A549 (cell line): ENCODE measurements at regions not wholly inside any gene's neighbourhood (a gene's known extent, or its start where the extent isn't known, plus 50 kb on each side); places are given as distances from the start of the nearest gene placed in this dataset.

ENCODE experiments used
- ATAC-seq, 2 experiments: fragments of 200-7000 bp in 1 of 2; fragments of >200 bp in 1 of 2; cut with Nextera tagmentation in 1 of 2; cut with Tn5 transposase in 1 of 2; 3 replicates each; pipeline versions ENCODE4 v1.8.0 to v1.9.1; 2018 to 2020; ENCODE audit warnings: mild to moderate bottlenecking in 1 of 2, moderate library complexity in 1 of 2
- CTCF ChIA-PET: fragments of 300-600 bp; sonication (Branson Sonifier 250); formaldehyde crosslinking; extraction: SDS; loops from one replicate; lab custom pipeline; 2021; ENCODE audit warnings: antibody characterized with exemption, inconsistent platforms; lab: Yijun Ruan, JAX
- POLR2A ChIA-PET: fragments of 350-600 bp; formaldehyde crosslinking; extraction: SDS; loops from one replicate; lab custom pipeline; 2021; ENCODE audit warnings: antibody characterized with exemption, inconsistent platforms; lab: Yijun Ruan, JAX
- DNase-seq, 2 experiments: peaks; one replicate each; pipeline versions ENCODE4 v3.0.0 to v3.0.0-alpha.2; 2011 to 2016; ENCODE audit warnings: low read depth in 1 of 2, low spot score in 1 of 2
- FAIRE-seq: peaks from 2 replicates; lab custom pipeline; 2011; peaks lifted over from hg19 to GRCh38; lab: Jason Lieb, UNC
- H3K27ac ChIP-seq, 2 experiments: fragments of >200 bp; sonication (Bioruptor Twin); formaldehyde crosslinking; 3 replicates each; pipeline ENCODE4 v1.5.1; 2016 to 2017
- H3K4me1 ChIP-seq: fragments of >200 bp; sonication (Bioruptor Twin); formaldehyde crosslinking; 3 replicates; pipeline ENCODE4 v1.6.1; 2016
- H3K4me2 ChIP-seq: fragments of >200 bp; sonication (Bioruptor Twin); formaldehyde crosslinking; 3 replicates; pipeline ENCODE4 v1.6.1; 2016
- H3K4me3 ChIP-seq: fragments of >200 bp; sonication (Bioruptor Twin); formaldehyde crosslinking; 3 replicates; pipeline ENCODE4 v1.5.1; 2016
- H3K9me3 ChIP-seq: fragments of >200 bp; sonication (Bioruptor Twin); formaldehyde crosslinking; 3 replicates; pipeline ENCODE4 v1.6.1; 2016
- CHD4 ChIP-seq: fragments of 200-600 bp; sonication (generic); IDR thresholded peaks from 2 replicates; pipeline ENCODE4 v1.6.1; 2016; ENCODE audit warnings: antibody characterized with exemption, mild to moderate bottlenecking, borderline replicate concordance
- EHMT2 ChIP-seq: fragments of 200-600 bp; sonication (generic); IDR thresholded peaks from 2 replicates; pipeline ENCODE4 v1.6.1; 2016; ENCODE audit warnings: antibody characterized with exemption, low read depth, mild to moderate bottlenecking, moderate library complexity
- FOSL2 ChIP-seq, 2 experiments: fragments of 450-650 bp in 1 of 2; fragments of >200 bp in 1 of 2; sonication (Bioruptor Twin) in 1 of 2; formaldehyde crosslinking; IDR thresholded peaks; 2 replicates each; pipeline versions ENCODE4 v1.5.0 to v1.6.1; 2016 to 2020; ENCODE audit warnings: mild to moderate bottlenecking in 1 of 2, moderate library complexity in 1 of 2
- FOXS1 ChIP-seq: fragments of 250-450 bp; sonication (Bioruptor Pico); IDR thresholded peaks from 2 replicates; pipeline ENCODE4 v1.5.0; 2020; ENCODE audit warnings: mild to moderate bottlenecking, moderate library complexity
- GATA3 ChIP-seq: IDR thresholded peaks from 2 replicates; pipeline ENCODE4 v1.6.1; 2012; ENCODE audit warnings: borderline replicate concordance
- HES2 ChIP-seq: fragments of >200 bp; sonication (Bioruptor Twin); formaldehyde crosslinking; IDR thresholded peaks from 2 replicates; pipeline ENCODE4 v1.6.1; 2016
- HEYL ChIP-seq: fragments of 250-450 bp; sonication (Bioruptor Pico); IDR thresholded peaks from 2 replicates; pipeline ENCODE4 v1.8.0; 2021; ENCODE audit warnings: mild to moderate bottlenecking, moderate library complexity
- HOXA7 ChIP-seq: fragments of 250-450 bp; sonication (Bioruptor Pico); IDR thresholded peaks from 2 replicates; pipeline ENCODE4 v1.5.0; 2020; ENCODE audit warnings: mild to moderate bottlenecking, moderate library complexity
- JUN ChIP-seq, 2 experiments: fragments of >200 bp; sonication (Bioruptor Twin); formaldehyde crosslinking; IDR thresholded peaks; 2 replicates in 1 of 2; 3 replicates in 1 of 2; pipeline ENCODE4 v1.6.1; 2016 to 2017
- KDM1A ChIP-seq: fragments of 200-600 bp; sonication (generic); IDR thresholded peaks from 2 replicates; pipeline ENCODE4 v1.6.1; 2016; ENCODE audit warnings: low read depth, mild to moderate bottlenecking
- KDM5A ChIP-seq: fragments of 200-600 bp; sonication (generic); IDR thresholded peaks from 2 replicates; pipeline ENCODE4 v1.6.1; 2016; ENCODE audit warnings: antibody characterized with exemption, mild to moderate bottlenecking
- MAFK ChIP-seq: fragments of 450-650 bp; IDR thresholded peaks from 2 replicates; pipeline ENCODE4 v1.6.1; 2014; ENCODE audit not compliant: partially characterized antibody
- MAX ChIP-seq: IDR thresholded peaks from 2 replicates; pipeline ENCODE4 v1.6.1; 2012
- NFE2L2 ChIP-seq: fragments of 150-350 bp; conservative IDR thresholded peaks from 2 replicates; pipeline ENCODE4 v1.6.1; 2014; ENCODE audit warnings: low read length
- NR3C1 ChIP-seq: fragments of >200 bp; sonication (Bioruptor Twin); formaldehyde crosslinking; IDR thresholded peaks from 3 replicates; pipeline ENCODE4 v1.6.1; 2017
- POLR2A ChIP-seq: IDR thresholded peaks from 2 replicates; pipeline ENCODE4 v1.6.1; 2012; ENCODE audit warnings: mild to moderate bottlenecking, low read length
- POLR2AphosphoS2 ChIP-seq: conservative IDR thresholded peaks from 2 replicates; pipeline ENCODE4 v1.6.1; 2012; ENCODE audit warnings: low read length, improper control_type of control experiment, inconsistent platforms
- RAD21 ChIP-seq, 2 experiments: fragments of >200 bp in 1 of 2; sonication (Bioruptor Twin) in 1 of 2; formaldehyde crosslinking in 1 of 2; IDR thresholded peaks in 1 of 2; conservative IDR thresholded peaks in 1 of 2; 2 replicates in 1 of 2; 3 replicates in 1 of 2; pipeline ENCODE4 v1.6.1; 2012 to 2018; ENCODE audit warnings: inconsistent platforms in 1 of 2
- RNF2 ChIP-seq: fragments of 200-600 bp; sonication (generic); IDR thresholded peaks from 2 replicates; pipeline ENCODE4 v1.6.1; 2016; ENCODE audit warnings: low read depth, mild to moderate bottlenecking, antibody characterized with exemption, moderate library complexity, borderline replicate concordance
- TFCP2L1 ChIP-seq: fragments of 250-450 bp; sonication (Bioruptor Pico); IDR thresholded peaks from 2 replicates; pipeline ENCODE4 v1.5.0; 2021; ENCODE audit warnings: mild to moderate bottlenecking
- TP53 ChIP-seq: fragments of 250-450 bp; sonication (Bioruptor Pico); IDR thresholded peaks from 2 replicates; pipeline ENCODE4 v1.5.0; 2021; ENCODE audit warnings: mild to moderate bottlenecking, moderate library complexity
- ZNF302 ChIP-seq: fragments of 250-450 bp; sonication (Bioruptor Pico); IDR thresholded peaks from 2 replicates; pipeline ENCODE4 v1.9.0; 2021; ENCODE audit warnings: inconsistent platforms, mild to moderate bottlenecking, moderate library complexity
- ZSCAN20 ChIP-seq: fragments of 250-450 bp; sonication (Bioruptor Pico); IDR thresholded peaks from 2 replicates; pipeline ENCODE4 v1.8.0; 2022; ENCODE audit warnings: mild to moderate bottlenecking, moderate library complexity
- whole genome bisulfite sequencing: methylation state at CpG from one replicate; pipeline ENCODE4 v1.1.6; 2017; ENCODE audit errors: missing lambda C conversion rate; 5-methylcytosine and 5-hydroxymethylcytosine counted together
- TF ChIP-seq, protein P1 (sequence below): IDR thresholded peaks from 2 replicates; pipeline ENCODE4 v1.6.1; 2012; ENCODE audit warnings: low read depth, borderline replicate concordance

DNA sequence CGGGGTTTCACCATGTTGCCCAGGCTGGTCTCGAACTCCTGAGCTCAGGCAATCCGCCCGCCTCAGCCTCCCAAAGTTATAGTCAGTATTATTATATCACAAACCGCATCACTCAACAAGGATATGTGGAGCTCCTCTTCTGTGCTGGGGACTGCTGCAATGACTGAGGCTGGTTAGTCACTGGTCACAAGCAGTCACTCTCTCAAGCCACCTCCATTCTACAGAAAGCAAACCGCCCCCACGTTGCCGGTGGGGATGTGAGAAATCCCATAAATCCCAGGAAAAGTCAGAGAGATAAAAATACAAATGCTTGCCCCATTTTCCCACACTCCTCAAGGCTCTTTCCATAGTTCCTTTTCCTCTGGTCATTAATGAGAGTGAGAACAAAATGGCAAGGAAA, 155.7 kb downstream of the ADSS2 start:
- no peak overlapping the region for H3K4me3 ChIP-seq
- POLR2A ChIA-PET: no interaction called here
- H3K27ac ChIP-seq: peak overlapping the region in 1 of 2 experiments; percentile 13; a peak in 4 of 6 replicates
- no peaks in the 10 kb centered on the region for H3K9me3 ChIP-seq
- WGBS: 90% methylated on average over 8 of the region's 8 CpGs
- peaks cover 5% of the 10 kb centered on the region; the same call in 2 of the 3 replicates for H3K4me1 ChIP-seq
- DNase-seq: no peak
- FAIRE-seq: no peak
- TF ChIP-seq POLR2AphosphoS2 (no peak), NR3C1 (no peak), HES2 (no peak), TFCP2L1 (CRISPR knock-in tag) (no peak), ZSCAN20 (CRISPR knock-in tag) (no peak), GATA3 (no peak)
- TF ChIP-seq, all 56 proteins: peak for 0
- CTCF ChIA-PET: interaction anchor here (4.4 kb wide), 1 partner anchor 953 kb away, joined by 42 read pairs; no protein-coding TSS in a partner anchor
- H3K4me2 ChIP-seq: no peak overlapping the region
- no peak for ATAC-seq

- Histone ChIP-seq H3K4me2 (no peak overlapping the region), H3K9me3 (no peaks in the 10 kb centered on the region), H3K4me3 (no peak overlapping the region), H3K4me1 (peaks cover 5% of the 10 kb centered on the region; the same call in 2 of the 3 replicates), H3K27ac (peak overlapping the region; percentile 13 to 45; a peak in 4 of 6 replicates)
- CTCF ChIA-PET: interaction anchor here (4.4 kb wide), 1 partner anchor 953 kb away, joined by 42 read pairs; no protein-coding TSS in a partner anchor
- FAIRE-seq: no peak
- 67% methylated on average over 6 of the region's 6 CpGs for WGBS
- ATAC-seq: no peak
- DNase-seq: no peak
- POLR2A ChIA-PET: no interaction called here
- TF ChIP-seq FOXS1 (CRISPR knock-in tag): no peak
- TF ChIP-seq MAFK: peak; percentile 34
Observed at GRCh38 chr1:244296447-244296846, 155.3 kb downstream of the ADSS2 start.

GRCh38 chr1:244297087-244297486, 154.6 kb downstream of the ADSS2 start:
- Histone ChIP-seq H3K27ac (no peak overlapping the region), H3K4me2 (no peak overlapping the region), H3K9me3 (no peaks in the 10 kb centered on the region)
- ATAC-seq: no peak
- no peak for DNase-seq
- no peak for TF ChIP-seq RNF2
- no peak for TF ChIP-seq KDM5A
- TF ChIP-seq, protein P1, sequence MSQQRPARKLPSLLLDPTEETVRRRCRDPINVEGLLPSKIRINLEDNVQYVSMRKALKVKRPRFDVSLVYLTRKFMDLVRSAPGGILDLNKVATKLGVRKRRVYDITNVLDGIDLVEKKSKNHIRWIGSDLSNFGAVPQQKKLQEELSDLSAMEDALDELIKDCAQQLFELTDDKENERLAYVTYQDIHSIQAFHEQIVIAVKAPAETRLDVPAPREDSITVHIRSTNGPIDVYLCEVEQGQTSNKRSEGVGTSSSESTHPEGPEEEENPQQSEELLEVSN: no peak
- TF ChIP-seq NFE2L2: no peak
- no peak for TF ChIP-seq ZNF302 (CRISPR knock-in tag)
- TF ChIP-seq RAD21 (conservative IDR thresholded peaks at IDR 0.05 in 1 of 2, IDR thresholded peaks at IDR 0.05 in 1 of 2): no peak
- no peak for TF ChIP-seq FOSL2 (IDR thresholded peaks at IDR 0.05)
- no peak for TF ChIP-seq FOSL2 (CRISPR knock-in tag; IDR thresholded peaks at IDR 0.05)
- no peak for TF ChIP-seq EHMT2
- TF ChIP-seq HOXA7 (CRISPR knock-in tag): no peak
- no peak for TF ChIP-seq MAX
- TF ChIP-seq CHD4: no peak
- no peak for TF ChIP-seq KDM1A
- TF ChIP-seq TP53 (CRISPR knock-in tag): no peak
- TF ChIP-seq HEYL (CRISPR knock-in tag): no peak
- TF ChIP-seq JUN (IDR thresholded peaks at IDR 0.05): no peak
- no peak for TF ChIP-seq POLR2A
- TF ChIP-seq, all 56 proteins: peak for 0
- WGBS: 89% methylated on average over 3 of the region's 3 CpGs
- ChIA-PET CTCF (interaction anchor here (0.7 to 4.9 kb wide), 5 partner anchors 8 to 954 kb away, joined by 3 to 56 read pairs (median 42); no protein-coding TSS in a partner anchor), POLR2A (no interaction called here)
- H3K4me3 ChIP-seq: no peak overlapping the region
- no peak for FAIRE-seq
- H3K4me1 ChIP-seq: peaks cover 12% of the 10 kb centered on the region
